ENCODE measurements at regions not wholly inside any gene's neighbourhood (a gene's known extent, or its start where the extent isn't known, plus 50 kb on each side); places are given as distances from the start of the nearest gene placed in this dataset.

- TF ChIP-seq MAX (IDR thresholded peaks at IDR 0.05) (peak; percentile 59), CTCF (IDR thresholded peaks at IDR 0.05) (peak; percentile 23; the same call in 1 of the 3 replicates), HMGXB4 (CRISPR knock-in tag; IDR thresholded peaks at IDR 0.05; ENCODE audit: borderline replicate concordance) (no peak), RCOR1 (IDR thresholded peaks at IDR 0.05; ENCODE audit: low read depth, low read length) (no peak)
Observed at GRCh38 chr4:85127653-85128052, 161.2 kb upstream of the WDFY3 start.
